ENCODE measurements at regions not wholly inside any gene's neighbourhood (a gene's known extent, or its start where the extent isn't known, plus 50 kb on each side); places are given as distances from the start of the nearest gene placed in this dataset.

DNA sequence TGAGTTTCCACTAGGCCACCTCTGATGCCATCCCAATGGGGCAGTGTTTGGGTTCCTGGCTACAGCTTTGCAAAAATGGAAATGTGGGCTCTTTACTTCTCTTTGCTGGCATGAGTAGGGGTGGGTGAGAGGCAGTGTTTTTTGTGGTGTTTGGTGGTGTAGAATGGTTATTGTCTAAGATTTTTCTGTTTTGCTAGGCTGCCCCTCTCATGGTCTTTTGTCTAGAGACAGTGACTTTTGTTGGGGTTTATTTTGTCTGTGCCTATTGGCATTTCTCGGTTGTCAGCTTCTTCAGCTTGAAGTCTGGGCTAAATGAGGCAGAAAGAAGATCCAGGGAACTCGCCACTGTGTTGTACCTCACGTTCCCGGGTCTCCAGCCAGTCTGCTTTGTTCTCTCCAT, 112.1 kb downstream of the CENPF start:
- Histone ChIP-seq H4K91ac (ENCODE audit: low read depth, low read length, poor library complexity) (no peak overlapping the region), H2AFZ (ENCODE audit: low read length) (no peak overlapping the region), H3K79me1 (ENCODE audit: low read depth, low read length) (no peaks in the 10 kb centered on the region), H3K27me3 (ENCODE audit: control insufficient read depth in 3 of 3, insufficient read depth in 3 of 3, low read depth in 1 of 3, low read length in 3 of 3) (no peaks in the 10 kb centered on the region), H3K14ac (ENCODE audit: low read length) (no peak overlapping the region), H2BK12ac (ENCODE audit: low read length) (no peak overlapping the region), H3K4me3 (ENCODE audit: low read length in 2 of 2) (no peak overlapping the region), H2BK5ac (ENCODE audit: low read length) (no peak overlapping the region), H3K9me3 (replicated peaks in 1 of 2; ENCODE audit: control insufficient read depth in 2 of 2, insufficient read depth in 1 of 2, low read depth in 1 of 2, low read length in 2 of 2) (no peaks in the 10 kb centered on the region), H2BK15ac (ENCODE audit: low read length) (no peak overlapping the region), H2BK120ac (ENCODE audit: low read depth, low read length) (no peak overlapping the region), H3K36me3 (replicated peaks in 1 of 2; ENCODE audit: control insufficient read depth in 2 of 2, insufficient read depth in 2 of 2, low read length in 2 of 2) (no peaks in the 10 kb centered on the region), H3K9ac (ENCODE audit: low read depth, low read length, poor library complexity) (no peak overlapping the region), H3K18ac (ENCODE audit: low read length) (no peak overlapping the region), H4K8ac (ENCODE audit: low read depth, low read length) (no peak overlapping the region), H3K23ac (ENCODE audit: low read depth, low read length, poor library complexity) (no peak overlapping the region), H3K4me2 (ENCODE audit: insufficient read depth, low read length, poor library complexity, severe bottlenecking) (no peak overlapping the region), H3K4me1 (ENCODE audit: control insufficient read depth in 2 of 2, insufficient read depth in 1 of 2, low read depth in 1 of 2, low read length in 2 of 2) (peaks cover 0 to 9% of the 10 kb centered on the region in 2 donors), H2AK5ac (ENCODE audit: low read depth, low read length) (no peak overlapping the region), H3K4ac (ENCODE audit: low read length) (no peak overlapping the region), H3K27ac (replicated peaks; ENCODE audit: low read length) (no peak overlapping the region)
- no CpG with 5 or more reads among the region's 4 CpGs for whole genome bisulfite sequencing, 2 donors (ENCODE audit: extremely low coverage in 2 of 2, insufficient read length in 2 of 2, insufficient replicate concordance in 1 of 2)
- no peak for DNase-seq (ENCODE audit: low spot score)

DNA sequence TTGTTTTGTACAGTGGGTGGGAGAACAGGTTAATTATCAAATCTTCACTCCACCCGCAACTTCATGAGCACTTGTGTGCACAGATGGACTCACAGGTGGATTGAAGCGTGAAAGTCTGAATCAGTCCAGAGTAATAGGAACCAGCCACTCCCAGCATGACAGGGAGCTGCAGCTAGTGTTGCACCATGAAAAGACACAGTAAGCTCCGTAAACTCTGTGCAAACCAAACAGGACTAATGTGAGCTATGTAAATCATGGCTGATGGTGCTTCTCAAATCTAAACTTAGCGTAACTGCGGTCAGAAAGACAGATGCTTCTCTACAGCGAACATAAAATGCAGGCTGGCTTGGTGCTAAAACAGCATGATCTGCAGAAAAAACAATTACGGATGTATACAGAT, 114.4 kb downstream of the CENPF start:
- Histone ChIP-seq H3K4me2 (ENCODE audit: insufficient read depth, low read length, poor library complexity, severe bottlenecking) (no peak overlapping the region), H4K91ac (ENCODE audit: low read depth, low read length, poor library complexity) (no peak overlapping the region), H3K9ac (ENCODE audit: low read depth, low read length, poor library complexity) (no peak overlapping the region), H2BK120ac (ENCODE audit: low read depth, low read length) (no peak overlapping the region), H2BK5ac (ENCODE audit: low read length) (no peak overlapping the region), H3K4ac (ENCODE audit: low read length) (no peak overlapping the region), H3K27me3 (ENCODE audit: control insufficient read depth in 3 of 3, insufficient read depth in 3 of 3, low read depth in 1 of 3, low read length in 3 of 3) (no peaks in the 10 kb centered on the region), H2BK12ac (ENCODE audit: low read length) (no peak overlapping the region), H3K23ac (ENCODE audit: low read depth, low read length, poor library complexity) (no peak overlapping the region), H4K8ac (ENCODE audit: low read depth, low read length) (no peak overlapping the region), H2BK15ac (ENCODE audit: low read length) (no peak overlapping the region), H3K4me1 (ENCODE audit: control insufficient read depth in 2 of 2, insufficient read depth in 1 of 2, low read depth in 1 of 2, low read length in 2 of 2) (peaks cover 0 to 9% of the 10 kb centered on the region in 2 donors), H3K4me3 (ENCODE audit: low read length in 2 of 2) (no peak overlapping the region), H3K14ac (ENCODE audit: low read length) (no peak overlapping the region), H3K18ac (ENCODE audit: low read length) (no peak overlapping the region), H2AFZ (ENCODE audit: low read length) (no peak overlapping the region), H3K9me3 (replicated peaks in 1 of 2; ENCODE audit: control insufficient read depth in 2 of 2, insufficient read depth in 1 of 2, low read depth in 1 of 2, low read length in 2 of 2) (no peaks in the 10 kb centered on the region), H2AK5ac (ENCODE audit: low read depth, low read length) (no peak overlapping the region), H3K27ac (replicated peaks; ENCODE audit: low read length) (no peak overlapping the region), H3K79me1 (ENCODE audit: low read depth, low read length) (no peaks in the 10 kb centered on the region), H3K36me3 (replicated peaks in 1 of 2; ENCODE audit: control insufficient read depth in 2 of 2, insufficient read depth in 2 of 2, low read length in 2 of 2) (no peaks in the 10 kb centered on the region)
- no peak for DNase-seq (ENCODE audit: low spot score)
- WGBS, 2 donors (ENCODE audit: extremely low coverage in 2 of 2, insufficient read length in 2 of 2, insufficient replicate concordance in 1 of 2): no CpG with 5 or more reads among the region's 7 CpGs

DNA sequence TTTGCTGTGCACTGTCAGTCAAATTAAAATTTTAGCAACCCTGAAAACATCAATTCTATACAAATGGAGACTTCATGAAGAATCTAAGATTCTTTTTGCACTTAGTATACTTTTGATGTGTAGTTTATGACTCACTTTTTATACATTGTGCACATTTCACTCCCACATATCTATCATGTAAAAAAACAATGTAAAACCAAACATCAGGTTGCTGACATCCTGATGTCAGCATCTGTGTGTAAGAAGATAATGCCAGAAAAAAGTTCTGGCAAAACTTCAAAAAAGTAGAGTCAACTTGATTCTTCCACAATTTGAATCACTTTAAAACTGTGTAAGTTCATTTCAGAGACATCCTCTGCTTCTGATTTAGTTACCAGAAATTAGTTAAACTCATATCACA, 115.7 kb downstream of the CENPF start:
- Histone ChIP-seq H4K8ac (ENCODE audit: low read depth, low read length) (no peak overlapping the region), H3K79me1 (ENCODE audit: low read depth, low read length) (no peaks in the 10 kb centered on the region), H2AFZ (ENCODE audit: low read length) (no peak overlapping the region), H3K4me2 (ENCODE audit: insufficient read depth, low read length, poor library complexity, severe bottlenecking) (no peak overlapping the region), H2BK5ac (ENCODE audit: low read length) (no peak overlapping the region), H2BK12ac (ENCODE audit: low read length) (no peak overlapping the region), H3K23ac (ENCODE audit: low read depth, low read length, poor library complexity) (no peak overlapping the region), H3K27ac (replicated peaks; ENCODE audit: low read length) (no peak overlapping the region), H3K27me3 (ENCODE audit: control insufficient read depth in 3 of 3, insufficient read depth in 3 of 3, low read depth in 1 of 3, low read length in 3 of 3) (no peaks in the 10 kb centered on the region), H3K4me3 (ENCODE audit: low read length in 2 of 2) (no peak overlapping the region), H3K9me3 (replicated peaks in 1 of 2; ENCODE audit: control insufficient read depth in 2 of 2, insufficient read depth in 1 of 2, low read depth in 1 of 2, low read length in 2 of 2) (no peaks in the 10 kb centered on the region), H3K18ac (ENCODE audit: low read length) (no peak overlapping the region), H2AK5ac (ENCODE audit: low read depth, low read length) (no peak overlapping the region), H3K4me1 (ENCODE audit: control insufficient read depth in 2 of 2, insufficient read depth in 1 of 2, low read depth in 1 of 2, low read length in 2 of 2) (peaks cover 0 to 9% of the 10 kb centered on the region in 2 donors), H3K4ac (ENCODE audit: low read length) (no peak overlapping the region), H3K14ac (ENCODE audit: low read length) (no peak overlapping the region), H3K36me3 (replicated peaks in 1 of 2; ENCODE audit: control insufficient read depth in 2 of 2, insufficient read depth in 2 of 2, low read length in 2 of 2) (no peaks in the 10 kb centered on the region), H2BK120ac (ENCODE audit: low read depth, low read length) (no peak overlapping the region), H4K91ac (ENCODE audit: low read depth, low read length, poor library complexity) (no peak overlapping the region), H2BK15ac (ENCODE audit: low read length) (no peak overlapping the region), H3K9ac (ENCODE audit: low read depth, low read length, poor library complexity) (no peak overlapping the region)
- no peak for DNase-seq (ENCODE audit: low spot score)

GRCh38 chr1:214719207-214719606, 116.2 kb downstream of the CENPF start:
- no peaks in the 10 kb centered on the region for H3K79me1 ChIP-seq (ENCODE audit: low read depth, low read length)
- H3K4me2 ChIP-seq (ENCODE audit: insufficient read depth, low read length, poor library complexity, severe bottlenecking): no peak overlapping the region
- H3K36me3 ChIP-seq (replicated peaks in 1 of 2; ENCODE audit: control insufficient read depth in 2 of 2, insufficient read depth in 2 of 2, low read length in 2 of 2): no peaks in the 10 kb centered on the region
- no peak overlapping the region for H4K91ac ChIP-seq (ENCODE audit: low read depth, low read length, poor library complexity)
- no peak overlapping the region for H3K9ac ChIP-seq (ENCODE audit: low read depth, low read length, poor library complexity)
- H3K18ac ChIP-seq (ENCODE audit: low read length): no peak overlapping the region
- WGBS, 2 donors (ENCODE audit: extremely low coverage in 2 of 2, insufficient read length in 2 of 2, insufficient replicate concordance in 1 of 2): no CpG with 5 or more reads among the region's 4 CpGs
- H3K4me3 ChIP-seq (ENCODE audit: low read length in 2 of 2): no peak overlapping the region
- no peak overlapping the region for H2BK12ac ChIP-seq (ENCODE audit: low read length)
- no peak overlapping the region for H2BK5ac ChIP-seq (ENCODE audit: low read length)
- H3K9me3 ChIP-seq (replicated peaks in 1 of 2; ENCODE audit: control insufficient read depth in 2 of 2, insufficient read depth in 1 of 2, low read depth in 1 of 2, low read length in 2 of 2): no peaks in the 10 kb centered on the region
- H3K14ac ChIP-seq (ENCODE audit: low read length): no peak overlapping the region
- H3K27me3 ChIP-seq (ENCODE audit: control insufficient read depth in 3 of 3, insufficient read depth in 3 of 3, low read depth in 1 of 3, low read length in 3 of 3): no peaks in the 10 kb centered on the region
- H2AFZ ChIP-seq (ENCODE audit: low read length): no peak overlapping the region
- no peak overlapping the region for H2BK15ac ChIP-seq (ENCODE audit: low read length)
- H3K4me1 ChIP-seq (ENCODE audit: control insufficient read depth in 2 of 2, insufficient read depth in 1 of 2, low read depth in 1 of 2, low read length in 2 of 2): peaks cover 0 to 9% of the 10 kb centered on the region in 2 donors
- H2BK120ac ChIP-seq (ENCODE audit: low read depth, low read length): no peak overlapping the region
- no peak for DNase-seq (ENCODE audit: low spot score)
- no peak overlapping the region for H3K23ac ChIP-seq (ENCODE audit: low read depth, low read length, poor library complexity)
- no peak overlapping the region for H3K27ac ChIP-seq (replicated peaks; ENCODE audit: low read length)
- no peak overlapping the region for H3K4ac ChIP-seq (ENCODE audit: low read length)
- H2AK5ac ChIP-seq (ENCODE audit: low read depth, low read length): no peak overlapping the region
- no peak overlapping the region for H4K8ac ChIP-seq (ENCODE audit: low read depth, low read length)

All from neuronal stem cell (in vitro differentiated cells).